GM04503 (cell line): ENCODE measurements at regions not wholly inside any gene's neighbourhood (a gene's known extent, or its start where the extent isn't known, plus 50 kb on each side); places are given as distances from the start of the nearest gene placed in this dataset.

Source experiments
- DNase-seq: peaks from one replicate; pipeline ENCODE4 v3.0.0-alpha.2; 2012; ENCODE audit warnings: low read depth

DNA sequence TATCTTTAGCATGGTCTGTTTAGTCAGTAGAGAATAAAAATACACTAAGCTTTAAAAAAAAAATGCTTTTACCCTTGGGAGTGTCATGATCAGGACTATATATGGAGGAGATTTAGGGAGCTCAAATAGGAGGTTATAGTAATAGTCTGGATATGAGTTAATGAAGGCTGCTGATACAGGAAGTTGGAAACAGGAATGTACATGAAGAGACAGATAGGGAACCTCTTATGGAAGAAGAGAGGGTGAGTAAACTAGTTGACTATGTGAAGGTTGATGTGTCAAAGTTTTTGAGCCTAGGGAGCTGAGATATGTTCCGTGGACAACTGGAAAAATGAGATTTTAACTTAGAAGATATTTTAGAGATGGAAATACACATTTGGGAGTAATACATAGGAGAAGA, 472.0 kb upstream of the FZD8 start:
- DNase-seq, result no peak

DNA sequence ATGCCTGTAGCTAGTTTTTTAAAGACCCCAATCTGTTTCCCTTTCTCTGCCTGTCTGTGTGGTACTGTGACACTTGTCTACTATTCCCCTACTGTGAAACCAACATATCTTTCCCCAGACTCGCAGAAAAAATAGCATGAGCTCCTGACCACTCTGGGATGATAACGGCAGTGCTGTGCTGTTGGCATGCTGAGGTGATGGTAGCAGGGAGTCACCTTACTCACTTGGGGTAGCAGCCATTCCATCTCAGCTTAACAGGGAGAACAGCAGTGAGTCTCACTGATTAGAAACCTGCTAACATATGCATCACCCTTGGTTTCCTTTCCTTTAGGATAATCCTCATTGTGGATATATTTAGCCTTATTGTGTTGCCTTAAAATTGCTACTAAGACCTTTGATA, 469.6 kb upstream of the FZD8 start:
- DNase-seq, result no peak

DNA sequence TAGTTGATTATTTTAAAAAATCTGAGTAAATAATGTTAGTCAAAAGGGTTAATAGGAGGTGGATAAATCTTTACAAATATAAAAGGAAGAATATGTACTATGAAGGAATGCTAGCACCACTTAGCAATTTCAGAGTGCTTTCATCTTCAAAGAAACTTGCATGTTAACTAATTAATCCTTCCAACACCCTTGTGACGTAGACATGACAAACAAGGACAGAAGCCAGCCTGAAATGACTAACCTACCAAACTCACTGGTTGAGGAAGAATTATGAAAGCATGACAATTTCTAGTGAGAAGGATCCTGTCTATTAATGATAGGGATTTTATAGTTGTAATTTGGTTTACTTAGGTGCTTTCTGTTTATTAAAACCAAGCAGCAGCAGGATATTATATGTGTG, 468.0 kb upstream of the FZD8 start:
- DNase-seq, result no peak

GRCh38 chr10:36109399-36110023, 467.4 kb upstream of the FZD8 start:
- DNase-seq, result no peak

DNA sequence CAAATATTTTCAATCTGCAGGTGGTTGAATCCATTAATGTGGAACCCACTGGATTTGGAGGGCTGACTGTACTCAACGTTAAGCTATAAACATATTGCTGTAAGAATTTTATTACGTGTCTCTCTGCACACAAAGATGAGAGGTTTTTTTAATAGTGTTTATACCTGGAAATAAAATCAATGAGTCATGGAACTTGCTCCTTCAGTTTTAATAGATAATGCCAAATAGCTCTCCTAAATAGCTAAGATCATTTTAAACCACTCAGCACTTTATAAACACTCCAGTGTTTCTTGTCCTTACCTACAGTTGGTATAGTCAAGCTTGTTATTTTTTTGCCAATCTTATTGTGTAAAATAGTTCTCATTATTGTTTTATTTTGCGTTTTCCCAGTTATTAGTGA, 455.6 kb upstream of the FZD8 start:
- no peak for DNase-seq

- no peak for DNase-seq
Measured at GRCh38 chr10:36096576-36096975, 454.5 kb upstream of the FZD8 start.

- DNase-seq, result no peak
Measured at GRCh38 chr10:36094096-36094495, 452.0 kb upstream of the FZD8 start.

- DNase-seq, result no peak
Measured at GRCh38 chr10:36092116-36092515, 450.0 kb upstream of the FZD8 start.

DNA sequence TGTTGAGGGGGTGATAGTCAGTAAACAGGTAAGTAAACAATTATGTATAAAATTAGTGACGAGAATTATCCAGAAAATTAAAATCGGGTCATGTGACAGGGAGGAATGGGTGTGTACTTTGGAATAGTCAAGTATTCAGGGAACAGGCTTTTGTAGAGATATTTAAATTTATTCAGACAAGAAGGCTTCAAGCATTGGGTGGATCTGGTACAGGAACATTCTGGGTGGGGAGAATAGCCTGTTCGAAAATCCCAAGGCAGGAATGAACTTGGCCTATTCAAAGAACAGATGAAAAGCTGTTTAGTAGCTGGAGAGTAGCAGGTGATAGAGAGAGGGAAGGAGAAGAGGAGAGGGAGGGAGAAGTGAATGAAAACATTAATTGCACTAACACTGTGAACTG, 448.9 kb upstream of the FZD8 start:
- DNase-seq, result no peak

DNA sequence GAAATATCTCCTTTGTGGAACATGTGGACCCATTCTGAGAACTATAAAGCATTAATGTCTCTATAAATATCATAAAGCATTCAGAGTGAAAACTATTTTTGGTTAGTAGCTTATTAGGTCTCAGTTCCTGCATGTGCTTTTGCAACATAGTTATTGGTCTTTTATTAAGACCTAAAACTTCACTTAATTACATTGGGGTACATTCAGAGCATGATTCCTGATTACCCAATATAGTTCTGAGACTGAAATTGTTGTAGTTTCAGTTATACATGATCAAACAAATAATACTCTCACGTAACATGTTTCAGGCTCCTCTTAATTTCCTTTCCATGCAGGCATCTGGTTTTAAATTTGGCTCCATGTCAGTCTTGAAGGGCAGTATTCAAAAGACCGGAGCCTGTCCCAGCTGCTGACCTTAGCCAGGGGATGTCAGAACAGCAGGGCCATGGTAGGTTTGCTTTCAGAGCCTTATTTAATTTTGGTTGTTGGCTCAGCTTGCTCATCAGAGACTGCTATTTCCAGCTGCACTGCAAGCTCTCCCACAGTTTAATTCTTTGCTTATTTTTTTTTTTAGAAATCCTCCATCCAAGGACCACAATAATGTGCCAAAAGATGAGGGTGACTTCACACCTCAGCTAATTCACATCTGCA, 447.8 kb upstream of the FZD8 start:
- no peak for DNase-seq

DNA sequence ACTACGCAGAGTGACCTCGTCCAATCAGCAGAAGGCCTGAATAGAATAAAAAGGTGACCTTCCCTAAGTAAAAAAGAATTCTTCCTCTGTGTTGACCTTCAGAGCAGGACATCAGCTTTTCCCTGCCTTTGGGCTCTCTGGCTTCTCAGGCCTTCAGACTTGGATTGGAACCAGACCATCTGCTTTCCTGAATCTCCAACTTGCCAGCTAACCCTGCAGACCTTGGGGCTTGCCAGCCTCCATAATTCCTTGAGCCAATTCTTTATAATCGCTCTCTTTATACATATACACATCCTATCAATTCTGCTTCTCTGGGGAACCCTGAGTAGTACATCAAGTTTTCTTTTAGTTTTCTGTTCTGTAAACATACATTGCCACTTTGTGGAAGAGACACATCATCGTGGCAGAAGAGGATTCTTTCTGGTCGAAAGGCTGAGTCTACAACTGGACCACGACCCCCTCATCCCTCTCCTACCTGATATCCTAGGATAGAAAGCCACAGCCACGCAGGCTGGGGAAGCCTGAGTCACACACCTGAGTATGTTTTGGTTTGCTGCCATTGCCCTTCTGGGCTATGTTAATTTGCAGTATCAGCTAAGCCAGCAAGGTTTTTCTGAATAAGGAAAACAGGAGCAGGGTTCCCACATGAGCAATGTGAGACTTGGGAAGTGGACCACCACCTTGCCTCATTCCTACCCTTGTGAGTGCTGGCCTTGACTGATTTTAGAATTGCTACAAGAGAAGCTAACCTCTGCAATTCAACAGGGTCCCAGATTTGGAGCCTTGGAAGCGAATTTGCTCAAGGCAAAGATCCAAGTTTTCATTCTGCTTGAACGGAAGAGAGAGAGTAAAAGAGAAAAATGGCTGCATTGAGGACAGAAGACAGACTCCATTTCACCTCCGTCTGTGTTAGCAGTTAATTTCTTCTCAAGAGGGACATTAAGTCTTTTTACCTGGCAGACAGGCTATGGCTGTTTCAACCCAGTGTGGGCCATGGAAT, 445.2 kb upstream of the FZD8 start:
- DNase-seq, result no peak

DNA sequence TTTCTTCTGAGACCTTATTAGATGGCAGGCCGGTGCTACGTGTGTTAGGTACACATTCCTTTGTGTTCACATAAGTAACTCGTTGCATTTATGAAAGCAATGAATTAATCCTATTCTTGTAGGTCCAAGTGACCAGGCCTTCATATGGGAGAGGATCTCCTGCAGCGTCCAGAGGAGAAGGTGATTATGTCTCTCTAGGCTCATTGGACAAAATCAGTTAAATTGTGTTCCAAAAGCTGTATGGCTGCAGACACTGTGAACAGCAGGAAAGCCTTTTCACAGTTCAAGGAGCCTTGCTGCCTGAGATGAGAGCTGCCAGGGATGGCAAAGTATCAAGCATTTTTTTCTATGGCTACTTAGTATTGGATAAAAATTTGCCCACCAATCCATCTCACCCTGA, 433.1 kb upstream of the FZD8 start:
- DNase-seq, result no peak

GRCh38 chr10:36073796-36074345, 431.8 kb upstream of the FZD8 start:
- no peak for DNase-seq

DNA sequence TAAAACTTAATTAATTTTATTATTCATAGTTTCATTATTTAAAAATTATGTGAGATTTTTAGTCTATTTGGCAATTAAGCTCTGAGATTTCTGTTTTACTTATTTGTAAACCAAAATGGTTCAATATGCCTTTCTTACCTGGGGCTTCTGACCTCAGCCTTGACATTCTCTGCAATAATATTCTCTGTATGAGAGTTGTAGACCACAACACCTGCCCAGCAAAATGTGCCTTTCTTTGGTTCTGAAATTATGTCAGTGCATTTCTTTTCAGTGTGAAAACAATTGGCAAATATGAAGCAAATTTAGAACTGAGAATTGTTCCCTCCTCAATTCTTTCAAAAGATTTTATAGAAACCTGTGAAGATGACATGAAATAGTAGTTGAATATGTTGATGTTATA, 426.4 kb upstream of the FZD8 start:
- DNase-seq, result no peak

GRCh38 chr10:36067748-36068147, 425.7 kb upstream of the FZD8 start:
- no peak for DNase-seq

DNA sequence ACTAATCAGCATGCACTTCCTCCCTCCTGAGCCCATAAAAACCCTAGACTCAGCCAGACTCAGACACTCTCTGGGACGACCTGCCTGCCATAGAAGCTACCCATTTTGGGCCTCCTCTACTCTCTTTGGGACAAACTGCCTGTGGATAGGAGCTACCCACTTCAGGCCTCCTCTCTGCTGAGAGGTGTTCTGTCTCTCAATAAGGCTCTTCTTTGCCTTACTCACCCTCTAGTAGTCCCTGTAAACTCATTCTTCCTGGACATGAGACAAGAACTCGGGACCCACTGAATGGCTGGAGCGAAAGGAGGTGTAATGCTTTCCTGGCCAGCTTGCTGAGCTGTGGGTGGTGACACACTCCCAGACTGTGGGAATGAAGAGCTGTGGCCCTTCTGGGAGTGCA, 424.8 kb upstream of the FZD8 start:
- no peak for DNase-seq

GRCh38 chr10:36066102-36066501, 424.0 kb upstream of the FZD8 start:
- DNase-seq, result no peak

DNA sequence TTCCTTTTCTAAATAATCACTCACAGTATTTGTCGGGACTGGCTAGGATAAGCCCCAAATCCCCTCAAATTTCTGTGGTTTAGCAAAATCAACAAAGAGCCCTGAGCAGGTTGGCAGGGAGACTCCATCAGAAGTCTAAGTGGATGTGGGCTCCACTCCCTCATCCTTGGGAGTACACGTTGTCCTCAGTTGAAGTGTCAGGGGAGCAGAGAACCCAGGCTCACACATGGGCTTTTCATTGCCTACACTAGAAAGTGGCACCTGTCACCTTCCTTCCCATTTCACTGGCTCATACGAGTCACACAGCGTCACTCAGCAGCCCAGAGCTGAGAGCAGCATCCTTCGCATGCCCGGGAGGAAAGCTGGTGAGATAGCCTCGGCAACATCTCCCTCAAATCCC, 421.3 kb upstream of the FZD8 start:
- no peak for DNase-seq

- DNase-seq, result no peak
Measured at GRCh38 chr10:36057731-36058130, 415.6 kb upstream of the FZD8 start.

GRCh38 chr10:36057180-36057579, 415.1 kb upstream of the FZD8 start:
- DNase-seq, result no peak

DNA sequence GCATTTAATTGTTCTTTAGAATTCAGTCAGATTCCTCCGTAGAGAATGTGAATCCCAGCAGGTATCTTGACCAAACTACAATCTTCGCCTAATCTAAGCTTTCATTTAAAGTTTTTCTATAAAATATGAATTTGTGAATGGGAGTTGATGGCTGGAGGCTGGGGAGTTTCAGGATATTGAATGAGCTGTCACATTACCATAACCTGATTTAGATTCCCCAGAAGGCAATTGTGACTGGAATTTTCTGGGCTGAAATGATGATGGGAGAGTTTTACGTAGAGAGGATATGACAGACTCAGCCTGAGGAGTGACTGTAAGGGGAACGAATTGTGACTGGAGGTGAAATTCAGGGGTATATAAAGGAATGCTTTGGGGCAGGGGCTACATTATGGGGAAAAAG, 411.7 kb upstream of the FZD8 start:
- DNase-seq, result no peak

GRCh38 chr10:36053271-36053670, 411.2 kb upstream of the FZD8 start:
- no peak for DNase-seq

DNA sequence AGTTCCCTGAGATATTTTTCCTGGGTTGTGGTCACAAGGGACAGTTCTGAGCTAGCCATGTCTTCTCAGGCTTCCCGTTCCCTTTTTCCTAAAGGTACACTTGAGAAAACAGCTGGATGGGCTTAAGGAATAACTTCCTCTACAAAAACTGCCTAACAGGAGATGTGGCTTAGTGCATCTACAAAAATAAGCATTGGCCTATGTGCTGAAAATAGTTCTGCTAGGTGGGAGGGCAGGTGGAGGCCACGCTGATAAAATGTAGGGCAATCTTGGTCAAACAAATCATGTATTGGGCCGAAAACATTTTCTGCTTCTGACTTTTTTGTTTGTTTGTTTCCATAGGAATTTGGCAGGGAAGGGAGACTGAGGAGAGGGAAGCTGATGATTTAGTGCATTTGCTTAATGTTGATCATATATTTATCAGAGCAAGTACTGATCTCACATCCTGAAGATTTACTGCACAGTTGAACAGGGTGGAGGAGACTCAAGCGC, 409.4 kb upstream of the FZD8 start:
- DNase-seq, result no peak
